ENCODE measurements at regions not wholly inside any gene's neighbourhood (a gene's known extent, or its start where the extent isn't known, plus 50 kb on each side); places are given as distances from the start of the nearest gene placed in this dataset.

DNA sequence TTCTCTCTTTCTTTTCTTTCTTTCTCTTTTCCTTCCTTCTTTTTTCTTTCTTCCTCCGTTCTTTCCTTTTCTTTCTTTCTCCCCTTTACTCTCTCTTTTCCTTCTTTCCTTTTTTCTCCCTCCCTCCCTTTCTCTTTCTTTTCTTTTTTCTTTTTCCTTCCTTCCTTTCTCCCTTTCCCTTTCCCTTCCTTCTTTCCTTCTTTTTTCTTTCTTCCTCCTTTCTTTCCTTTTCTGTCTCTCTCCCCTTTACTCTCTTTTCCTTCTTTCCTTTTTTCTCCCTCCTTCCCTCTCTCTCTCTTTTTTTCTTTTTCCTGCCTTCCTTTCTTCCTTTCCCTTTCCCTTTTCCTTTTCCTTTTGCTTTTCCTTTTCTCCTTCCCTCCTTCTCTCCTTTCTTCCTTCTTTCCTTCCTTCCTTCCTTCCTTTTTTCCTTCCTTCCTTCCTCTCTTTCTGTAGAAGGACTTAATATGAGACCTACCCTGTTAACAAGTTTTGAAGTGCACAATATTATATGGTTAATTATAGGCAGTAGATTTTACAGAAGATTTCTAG is 142.7 kb upstream of the CD180 start:
- H3K4me3 Mint-ChIP-seq, result no peak overlapping the region
- Histone ChIP-seq H3K27me3 (ENCODE audit: control insufficient read depth in 1 of 2, insufficient read depth in 2 of 2, low read length in 2 of 2) (peaks cover 0 to 4% of the 10 kb centered on the region in 2 experiments), H3K27ac (ENCODE audit: low read depth in 1 of 2, low read length in 2 of 2) (no peak overlapping the region), H3K36me3 (ENCODE audit: insufficient read depth, low read length) (no peaks in the 10 kb centered on the region), H3K4me3 (ENCODE audit: low read length) (no peak overlapping the region), H3K4me1 (ENCODE audit: insufficient read depth, low read length) (no peaks in the 10 kb centered on the region), H3K9me3 (ENCODE audit: control insufficient read depth in 1 of 2, insufficient read depth in 1 of 2, low read length in 2 of 2) (peaks cover 0 to 11% of the 10 kb centered on the region in 2 experiments)
- DNase-seq, result no peak
- H3K27ac Mint-ChIP-seq, result no peak overlapping the region
- no peak for ATAC-seq (ENCODE audit: poor library complexity)
- no peaks in the 10 kb centered on the region for H3K36me3 Mint-ChIP-seq (ENCODE audit: low read depth)
- CTCF ChIA-PET, result no interaction called here
- POLR2A ChIA-PET, result no interaction called here
- peaks cover 7% of the 10 kb centered on the region for H3K9me3 Mint-ChIP-seq
- no peaks in the 10 kb centered on the region for H3K4me1 Mint-ChIP-seq (ENCODE audit: low read depth)
- intact Hi-C loops (cut with DNase I, micrococcal nuclease), result no loop called here
- H3K27me3 Mint-ChIP-seq, result peaks cover 13% of the 10 kb centered on the region
- TF ChIP-seq CTCF (IDR thresholded peaks at IDR 0.05), result no peak

GRCh38 chr5:67338421-67338820 is 141.8 kb upstream of the CD180 start:
- ATAC-seq (ENCODE audit: poor library complexity) (no peak), DNase-seq (no peak)
- intact Hi-C loops (cut with DNase I, micrococcal nuclease), result no loop called here
- H3K4me3 Mint-ChIP-seq, result no peak overlapping the region
- TF ChIP-seq CTCF (IDR thresholded peaks at IDR 0.05), result no peak
- H3K27ac Mint-ChIP-seq, result no peak overlapping the region
- ChIA-PET POLR2A (no interaction called here), CTCF (no interaction called here)
- H3K36me3 ChIP-seq (ENCODE audit: insufficient read depth, low read length), result no peaks in the 10 kb centered on the region
- peaks cover 2% of the 10 kb centered on the region for H3K9me3 Mint-ChIP-seq
- H3K4me1 Mint-ChIP-seq (ENCODE audit: low read depth), result no peaks in the 10 kb centered on the region
- no peak overlapping the region for H3K4me3 ChIP-seq (ENCODE audit: low read length)
- H3K4me1 ChIP-seq (ENCODE audit: insufficient read depth, low read length), result no peaks in the 10 kb centered on the region
- H3K27me3 ChIP-seq (ENCODE audit: control insufficient read depth in 1 of 2, insufficient read depth in 2 of 2, low read length in 2 of 2), result peaks cover 0 to 4% of the 10 kb centered on the region in 2 experiments
- no peak overlapping the region for H3K27ac ChIP-seq (ENCODE audit: low read depth in 1 of 2, low read length in 2 of 2)
- peaks cover 0 to 5% of the 10 kb centered on the region in 2 experiments for H3K9me3 ChIP-seq (ENCODE audit: control insufficient read depth in 1 of 2, insufficient read depth in 1 of 2, low read length in 2 of 2)
- H3K36me3 Mint-ChIP-seq (ENCODE audit: low read depth), result no peaks in the 10 kb centered on the region
- H3K27me3 Mint-ChIP-seq, result peaks cover 13% of the 10 kb centered on the region

DNA sequence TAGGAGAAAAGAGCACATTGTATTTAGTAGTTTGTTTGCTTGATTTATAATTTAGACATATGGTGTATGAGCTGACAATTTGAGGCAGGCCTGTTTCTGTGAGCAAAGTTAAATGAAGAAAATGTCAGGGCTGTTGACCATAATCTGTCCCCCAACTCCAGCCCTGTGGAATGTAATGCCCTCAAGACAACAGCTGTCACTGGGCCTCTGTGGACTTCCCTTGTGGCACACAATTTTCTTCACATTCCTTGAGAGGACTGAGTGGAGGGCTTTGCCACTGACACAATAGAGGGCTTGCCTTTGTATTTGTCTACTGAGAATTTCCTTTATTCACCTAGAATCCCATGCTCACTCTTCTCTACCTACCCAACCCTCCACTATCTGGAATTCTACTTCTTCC is 141.2 kb upstream of the CD180 start:
- peaks cover 0 to 2% of the 10 kb centered on the region in 2 experiments for H3K9me3 ChIP-seq (ENCODE audit: control insufficient read depth in 1 of 2, insufficient read depth in 1 of 2, low read length in 2 of 2)
- no peaks in the 10 kb centered on the region for H3K36me3 ChIP-seq (ENCODE audit: insufficient read depth, low read length)
- DNase-seq (no peak), ATAC-seq (ENCODE audit: poor library complexity) (no peak)
- intact Hi-C loops (cut with DNase I, micrococcal nuclease), result no loop called here
- H3K27me3 ChIP-seq (ENCODE audit: control insufficient read depth in 1 of 2, insufficient read depth in 2 of 2, low read length in 2 of 2), result peaks cover 0 to under 1% of the 10 kb centered on the region in 2 experiments
- Mint-ChIP-seq H3K9me3 (peaks cover 2% of the 10 kb centered on the region), H3K4me1 (ENCODE audit: low read depth) (no peaks in the 10 kb centered on the region), H3K27ac (no peak overlapping the region), H3K4me3 (no peak overlapping the region), H3K27me3 (peaks cover 13% of the 10 kb centered on the region), H3K36me3 (ENCODE audit: low read depth) (no peaks in the 10 kb centered on the region)
- ChIA-PET CTCF (no interaction called here), POLR2A (no interaction called here)
- H3K27ac ChIP-seq (ENCODE audit: low read depth in 1 of 2, low read length in 2 of 2), result no peak overlapping the region
- no peak for TF ChIP-seq CTCF (IDR thresholded peaks at IDR 0.05)
- no peak overlapping the region for H3K4me3 ChIP-seq (ENCODE audit: low read length)
- no peaks in the 10 kb centered on the region for H3K4me1 ChIP-seq (ENCODE audit: insufficient read depth, low read length)

Measured in CD4-positive, alpha-beta T cell (primary cell).